ENCODE measurements at regions not wholly inside any gene's neighbourhood (a gene's known extent, or its start where the extent isn't known, plus 50 kb on each side); places are given as distances from the start of the nearest gene placed in this dataset.
"Not testable (repeated sequence)": the region's sequence is repeated elsewhere in the genome, so short reads cannot be mapped to it uniquely, and the experiment has no call there.

GRCh38 chr10:18875477-18875876 is 173.1 kb upstream of the MALRD1 start:
- no peak overlapping the region for H3K4me3 Mint-ChIP-seq (ENCODE audit: low read depth)
- no peak for DNase-seq (ENCODE audit: low spot score, unreplicated experiment)
- no peaks in the 10 kb centered on the region for H3K9me3 Mint-ChIP-seq (ENCODE audit: low read depth)
- H3K27me3 Mint-ChIP-seq, result peaks cover 12% of the 10 kb centered on the region
- no peak for TF ChIP-seq CTCF (IDR thresholded peaks at IDR 0.05; ENCODE audit: unreplicated experiment)
- H3K36me3 Mint-ChIP-seq (ENCODE audit: insufficient read depth), result no peaks in the 10 kb centered on the region
- no peak overlapping the region for H3K27ac Mint-ChIP-seq
- no peaks in the 10 kb centered on the region for H3K4me1 Mint-ChIP-seq (ENCODE audit: low read depth)

GRCh38 chr10:18879284-18879683 is 169.3 kb upstream of the MALRD1 start:
- Mint-ChIP-seq H3K36me3 (ENCODE audit: insufficient read depth) (no peaks in the 10 kb centered on the region), H3K27me3 (peaks cover 26% of the 10 kb centered on the region), H3K9me3 (ENCODE audit: low read depth) (no peaks in the 10 kb centered on the region), H3K4me3 (ENCODE audit: low read depth) (no peak overlapping the region), H3K4me1 (ENCODE audit: low read depth) (no peaks in the 10 kb centered on the region), H3K27ac (no peak overlapping the region)
- no peak for TF ChIP-seq CTCF (IDR thresholded peaks at IDR 0.05; ENCODE audit: unreplicated experiment)
- no peak for DNase-seq (ENCODE audit: low spot score, unreplicated experiment)

GRCh38 chr10:18880530-18880929 is 168.1 kb upstream of the MALRD1 start:
- Mint-ChIP-seq H3K4me3 (ENCODE audit: low read depth) (no peak overlapping the region), H3K36me3 (ENCODE audit: insufficient read depth) (no peaks in the 10 kb centered on the region), H3K27ac (no peak overlapping the region), H3K4me1 (ENCODE audit: low read depth) (no peaks in the 10 kb centered on the region), H3K27me3 (peaks cover 26% of the 10 kb centered on the region), H3K9me3 (ENCODE audit: low read depth) (no peaks in the 10 kb centered on the region)
- DNase-seq (ENCODE audit: low spot score, unreplicated experiment), result no peak
- no peak for TF ChIP-seq CTCF (IDR thresholded peaks at IDR 0.05; ENCODE audit: unreplicated experiment)

GRCh38 chr10:18886102-18886501 is 162.5 kb upstream of the MALRD1 start:
- no peak for TF ChIP-seq CTCF (IDR thresholded peaks at IDR 0.05; ENCODE audit: unreplicated experiment)
- DNase-seq (ENCODE audit: low spot score, unreplicated experiment), result no peak
- no peaks in the 10 kb centered on the region for H3K9me3 Mint-ChIP-seq (ENCODE audit: low read depth)

GRCh38 chr10:18906636-18907035 is 142.0 kb upstream of the MALRD1 start:
- Mint-ChIP-seq H3K9me3 (ENCODE audit: low read depth) (peaks cover 8% of the 10 kb centered on the region), H3K27ac (no peak overlapping the region), H3K4me1 (ENCODE audit: low read depth) (no peaks in the 10 kb centered on the region), H3K36me3 (ENCODE audit: insufficient read depth) (no peaks in the 10 kb centered on the region), H3K4me3 (ENCODE audit: low read depth) (no peak overlapping the region), H3K27me3 (no peaks in the 10 kb centered on the region)
- DNase-seq (ENCODE audit: low spot score, unreplicated experiment), result no peak
- no peak for TF ChIP-seq CTCF (IDR thresholded peaks at IDR 0.05; ENCODE audit: unreplicated experiment)

More at GRCh38 chr10:18886102-18886501, 162.5 kb upstream of the MALRD1 start:
- no peak overlapping the region for H3K4me3 Mint-ChIP-seq (ENCODE audit: low read depth)
- no peaks in the 10 kb centered on the region for H3K36me3 Mint-ChIP-seq (ENCODE audit: insufficient read depth)
- H3K27me3 Mint-ChIP-seq, result peaks cover 11% of the 10 kb centered on the region
- no peak overlapping the region for H3K27ac Mint-ChIP-seq
- H3K4me1 Mint-ChIP-seq (ENCODE audit: low read depth), result no peaks in the 10 kb centered on the region

- not testable (repeated sequence) for H3K4me3 Mint-ChIP-seq (ENCODE audit: low read depth); H3K27me3 Mint-ChIP-seq; H3K27ac Mint-ChIP-seq; H3K9me3 Mint-ChIP-seq (ENCODE audit: low read depth); DNase-seq (ENCODE audit: low spot score, unreplicated experiment); H3K36me3 Mint-ChIP-seq (ENCODE audit: insufficient read depth); H3K4me1 Mint-ChIP-seq (ENCODE audit: low read depth)
These were observed 131.2 kb upstream of the MALRD1 start for GRCh38 chr10:18917431-18917830.
